ENCODE measurements at regions not wholly inside any gene's neighbourhood (a gene's known extent, or its start where the extent isn't known, plus 50 kb on each side); places are given as distances from the start of the nearest gene placed in this dataset.

GRCh38 chr13:75225288-75226032 lies 256.5 kb downstream of the TBC1D4 start:
- no peak for TF ChIP-seq CTCF (conservative IDR thresholded peaks at IDR 0.05; ENCODE audit: low read depth in 2 of 2)
- no peak for TF ChIP-seq EZH2phosphoT487 (IDR thresholded peaks at IDR 0.05; ENCODE audit: unreplicated experiment)
- TF ChIP-seq REST (IDR thresholded peaks at IDR 0.05; ENCODE audit: unreplicated experiment): no peak
